GM21786 (cell line): ENCODE measurements at regions not wholly inside any gene's neighbourhood (a gene's known extent, or its start where the extent isn't known, plus 50 kb on each side); places are given as distances from the start of the nearest gene placed in this dataset.

Source experiments
- ATAC-seq: cut with Tn5 transposase; IDR thresholded peaks from one replicate; pipeline ENCODE4 v1.9.1; 2021; ENCODE audit not compliant: unreplicated experiment

DNA sequence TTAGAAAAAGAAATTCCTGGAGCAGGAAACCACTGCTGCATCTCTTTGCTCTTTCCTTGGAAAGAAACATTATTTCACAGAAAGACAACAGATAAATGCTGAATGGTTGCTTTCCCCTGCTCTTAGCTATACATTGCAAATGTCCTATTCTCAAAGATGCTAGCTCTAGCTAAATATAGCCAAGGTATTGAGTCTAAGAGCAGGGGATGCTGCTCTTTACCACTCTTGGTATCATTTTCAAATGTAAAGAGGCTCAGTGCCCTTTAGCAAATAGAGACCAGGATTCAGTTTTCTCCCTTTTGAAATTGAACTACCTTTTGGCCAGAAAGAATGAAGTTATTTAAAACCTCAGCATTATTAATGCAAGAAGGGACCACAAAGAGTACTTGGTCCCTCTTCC, 104.0 kb upstream of the FUT8 start:
- no peak for ATAC-seq

DNA sequence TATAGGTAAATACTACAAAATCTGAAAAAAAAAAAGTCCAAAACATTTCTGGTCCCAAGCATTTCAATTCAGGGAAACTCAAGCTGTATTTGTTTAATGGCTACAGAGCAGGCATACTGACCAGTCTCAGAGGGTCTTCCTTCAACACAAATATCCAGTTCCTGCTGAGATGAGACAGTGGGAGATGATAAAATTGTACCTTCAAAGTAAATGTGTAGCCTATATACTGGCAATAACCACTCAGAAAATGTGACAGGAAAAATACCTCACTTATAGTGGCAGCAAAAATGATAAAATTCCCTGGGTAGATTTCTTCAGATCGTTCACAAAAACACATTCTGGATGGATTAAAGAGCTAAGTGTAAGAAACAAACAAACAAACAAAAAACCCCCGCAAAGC, 102.0 kb upstream of the FUT8 start:
- ATAC-seq: no peak

DNA sequence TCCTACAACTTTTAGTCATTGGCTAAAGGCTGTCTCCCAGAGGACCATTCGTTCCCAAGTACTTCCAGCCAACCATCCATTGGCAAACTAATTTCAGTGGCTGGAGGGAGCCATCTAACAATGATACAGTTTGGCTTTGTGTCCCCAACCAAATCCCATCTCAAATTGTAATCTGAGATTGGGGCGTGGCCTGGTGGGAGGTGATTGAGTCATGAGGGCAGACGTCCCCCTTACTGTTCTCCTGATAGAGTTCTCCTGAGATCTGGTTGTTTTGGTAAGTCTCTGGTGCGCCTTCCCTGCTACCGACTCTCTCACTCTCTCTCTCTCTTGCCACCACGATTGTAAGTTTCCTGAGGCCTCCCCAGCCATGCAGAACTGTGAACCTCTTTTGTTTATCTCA, 99.7 kb upstream of the FUT8 start:
- no peak for ATAC-seq

DNA sequence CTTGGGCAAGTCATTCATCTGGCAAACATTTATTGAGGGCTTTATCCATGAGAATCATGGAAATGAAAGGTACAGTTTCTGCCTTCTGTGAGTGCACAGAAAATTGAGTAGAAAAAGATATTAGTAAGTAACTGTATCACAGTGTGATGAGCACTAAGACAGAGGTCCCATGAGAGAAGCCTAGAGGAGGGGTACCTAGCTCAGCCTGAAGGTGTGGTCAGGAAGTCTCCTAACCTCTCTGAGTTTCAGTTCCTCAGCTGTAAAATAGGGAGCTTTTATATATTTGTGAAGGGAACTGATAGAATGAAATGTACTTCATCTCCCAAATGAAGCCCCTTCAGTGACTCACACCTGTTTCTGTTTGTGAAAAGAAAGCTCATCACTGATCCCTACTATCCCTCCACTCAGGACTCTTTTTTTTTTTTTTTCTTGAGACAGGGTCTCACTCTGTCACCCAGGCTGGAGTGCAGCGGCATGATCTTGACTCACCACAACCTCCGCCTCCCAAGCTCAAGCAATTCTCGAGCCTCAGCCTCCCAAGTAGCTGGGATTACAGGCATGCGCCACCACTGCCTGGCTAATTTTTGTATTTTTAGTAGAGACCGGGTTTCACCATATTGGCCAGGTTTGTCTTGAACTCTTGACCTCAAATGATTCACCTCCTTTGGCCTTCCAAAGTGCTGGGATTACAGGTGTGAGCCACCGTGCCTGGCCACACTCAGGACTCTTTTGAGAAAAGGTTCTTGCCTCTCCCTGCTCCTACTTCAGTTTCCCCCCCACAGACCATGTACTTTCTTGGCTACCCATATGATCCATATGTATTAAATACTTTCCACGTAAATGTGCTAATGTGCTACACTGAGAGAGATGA, 93.7 kb upstream of the FUT8 start:
- ATAC-seq: peak; percentile 72

DNA sequence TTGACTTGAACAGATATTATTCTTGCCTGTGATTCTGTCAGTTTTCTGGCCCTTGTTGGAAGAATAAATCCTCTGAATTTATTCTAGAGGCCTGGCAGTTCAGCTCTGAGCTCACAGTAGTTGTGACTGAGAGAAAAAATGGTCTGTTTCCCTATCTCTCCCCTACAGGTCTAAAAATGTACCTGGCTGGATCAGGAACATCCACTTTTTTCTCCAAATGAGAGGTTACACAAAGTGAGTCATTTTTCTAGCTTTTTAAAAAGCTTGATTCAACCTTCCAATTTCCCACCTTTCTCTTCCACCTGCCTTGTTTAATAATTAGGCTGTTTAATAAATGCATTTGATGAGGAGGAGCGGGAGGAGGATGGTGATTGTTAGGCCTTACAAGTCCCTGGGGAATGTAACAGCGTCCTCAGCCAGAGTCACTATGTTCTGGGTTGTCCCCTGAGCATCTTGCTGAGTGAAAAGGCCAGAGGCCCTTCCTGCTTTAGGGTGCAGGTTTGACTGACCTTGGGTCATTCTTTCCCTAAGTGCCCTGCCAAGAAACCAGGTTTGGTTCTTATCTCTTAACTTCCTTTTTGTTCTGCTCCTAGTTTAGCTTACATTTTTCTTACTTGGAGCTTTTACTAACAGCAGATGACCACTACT, 91.7 kb upstream of the FUT8 start:
- ATAC-seq: peak; percentile 34

DNA sequence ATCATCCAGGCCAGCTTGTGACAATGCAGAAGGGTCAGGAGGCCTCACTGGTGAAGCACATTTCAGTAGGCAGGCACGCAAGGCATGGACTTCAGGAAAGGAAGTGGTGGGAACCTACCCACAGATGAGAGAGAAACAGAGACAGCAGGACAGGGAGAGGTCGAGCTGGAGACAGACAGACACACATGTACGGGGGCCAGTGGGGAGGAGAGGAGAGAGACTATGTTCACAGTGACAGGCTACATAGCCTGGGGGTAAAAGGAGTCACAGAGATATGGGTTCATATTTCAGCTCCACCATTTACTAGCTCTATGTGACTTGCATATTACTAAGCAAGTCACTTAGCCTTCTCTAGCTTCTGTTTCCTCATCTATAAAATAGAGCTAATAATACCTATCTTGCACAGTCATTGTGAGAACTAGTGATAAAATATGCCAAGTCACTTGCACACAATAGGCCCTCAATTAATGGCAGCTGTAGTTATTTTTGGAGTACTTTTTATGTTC, 91.1 kb upstream of the FUT8 start:
- peak; percentile 38 for ATAC-seq

DNA sequence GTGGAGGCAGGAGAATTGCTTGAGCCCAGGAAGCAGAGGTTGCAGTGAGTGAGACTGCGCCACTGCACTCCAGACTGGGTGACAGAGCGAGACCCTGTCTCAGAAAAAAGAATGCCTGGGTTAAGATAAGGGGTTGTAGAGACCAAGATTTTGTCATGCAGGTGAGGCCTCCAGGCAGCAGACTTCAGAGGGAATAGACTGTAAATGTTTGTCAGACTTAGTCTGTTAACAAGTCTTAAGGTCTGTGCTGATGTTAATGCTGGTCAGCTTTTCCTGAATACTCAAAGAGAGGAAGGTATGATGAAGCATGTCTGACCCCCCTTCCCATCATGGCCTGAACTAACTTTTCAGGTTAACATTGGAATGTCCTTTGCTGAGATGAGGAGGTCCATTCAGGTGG, 83.0 kb upstream of the FUT8 start:
- ATAC-seq: no peak

DNA sequence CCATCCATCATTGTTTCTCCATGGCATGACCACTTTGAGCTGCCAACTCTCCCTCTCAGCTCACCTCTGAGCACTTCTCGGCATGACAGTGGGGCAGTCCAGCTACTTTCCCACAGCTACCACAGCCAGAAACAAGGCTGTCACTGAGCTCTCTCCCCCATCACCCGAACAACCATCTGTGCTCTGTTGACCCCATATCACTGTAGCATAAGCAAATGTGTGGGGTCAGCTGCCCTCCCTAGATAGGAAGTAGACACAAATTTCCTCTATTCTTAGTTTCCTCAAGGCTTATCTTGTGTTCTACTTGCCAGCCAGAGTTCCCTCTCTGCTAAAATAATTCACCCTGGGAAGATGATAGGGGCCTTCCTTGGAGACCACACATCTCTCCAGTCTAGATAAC, 82.6 kb upstream of the FUT8 start:
- ATAC-seq: no peak

DNA sequence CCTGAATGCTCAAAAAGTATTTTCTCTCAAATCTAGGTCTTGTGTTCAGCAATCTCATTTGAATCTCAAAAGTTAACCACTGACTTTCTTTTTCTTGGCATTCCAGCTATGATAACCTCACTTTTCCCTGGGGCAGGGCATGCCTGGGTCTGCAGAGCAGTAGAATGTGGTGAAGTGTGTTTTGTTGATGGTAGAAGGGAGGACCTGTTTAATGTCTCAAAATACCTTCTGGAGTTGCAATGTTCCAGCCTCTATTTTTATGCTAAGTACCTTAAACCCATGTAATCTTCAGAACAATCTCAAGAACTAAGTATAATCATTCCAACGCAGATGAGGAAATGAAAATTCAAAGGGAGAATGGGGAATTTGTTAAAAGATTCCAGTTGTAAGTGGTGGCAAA, 82.1 kb upstream of the FUT8 start:
- ATAC-seq: no peak

DNA sequence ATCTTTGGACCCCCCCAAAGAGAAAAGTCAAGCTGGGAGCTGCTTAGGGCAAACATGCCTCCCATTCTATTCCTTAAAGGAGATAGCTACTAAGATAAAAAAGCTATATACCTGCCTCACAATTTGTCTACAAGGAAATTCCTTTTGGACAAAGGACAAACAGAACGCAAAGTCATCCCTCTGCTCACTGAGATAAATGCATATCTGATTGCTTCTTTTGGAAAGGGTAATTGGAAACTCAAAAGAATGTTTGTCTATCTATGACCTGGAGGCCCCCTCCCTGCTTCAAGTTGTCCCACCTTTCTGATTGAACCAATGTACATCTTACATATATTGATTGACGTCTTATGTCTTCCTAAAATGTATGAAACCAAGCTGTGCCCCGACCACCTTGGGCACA, 80.9 kb upstream of the FUT8 start:
- no peak for ATAC-seq

DNA sequence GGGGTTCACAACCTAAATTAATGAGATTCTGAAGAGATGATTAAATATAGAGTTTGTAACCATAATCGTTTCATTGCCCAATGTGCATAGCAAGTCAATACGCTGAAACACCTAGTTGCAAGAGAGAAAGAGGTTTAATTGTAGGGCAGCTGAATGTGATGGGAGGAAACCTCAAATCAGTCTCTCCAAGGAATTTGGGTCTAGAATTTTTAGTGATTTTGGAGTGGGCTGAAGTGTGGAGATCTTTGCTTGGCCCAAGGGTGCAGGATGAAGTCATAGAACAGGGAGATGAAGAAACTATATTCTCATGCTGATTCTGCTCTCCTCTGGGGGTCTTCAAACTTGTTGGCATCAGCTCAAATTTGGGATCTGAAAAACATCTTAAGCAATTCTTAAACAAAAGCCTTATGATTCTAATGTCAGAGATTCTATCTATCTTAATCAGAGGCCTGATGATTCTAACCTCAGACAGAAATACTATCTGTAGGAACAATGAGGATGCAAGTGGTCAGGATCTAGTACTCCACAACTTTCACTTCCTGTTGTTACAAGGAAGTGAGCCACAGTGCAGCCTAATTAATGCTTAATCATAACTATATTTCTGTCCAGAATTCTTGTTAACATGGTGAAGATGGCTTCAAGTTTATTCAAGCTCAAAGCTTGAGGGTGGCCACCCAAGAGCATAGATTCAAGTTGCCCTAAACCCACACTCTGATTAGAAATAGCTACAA, 80.2 kb upstream of the FUT8 start:
- no peak for ATAC-seq

DNA sequence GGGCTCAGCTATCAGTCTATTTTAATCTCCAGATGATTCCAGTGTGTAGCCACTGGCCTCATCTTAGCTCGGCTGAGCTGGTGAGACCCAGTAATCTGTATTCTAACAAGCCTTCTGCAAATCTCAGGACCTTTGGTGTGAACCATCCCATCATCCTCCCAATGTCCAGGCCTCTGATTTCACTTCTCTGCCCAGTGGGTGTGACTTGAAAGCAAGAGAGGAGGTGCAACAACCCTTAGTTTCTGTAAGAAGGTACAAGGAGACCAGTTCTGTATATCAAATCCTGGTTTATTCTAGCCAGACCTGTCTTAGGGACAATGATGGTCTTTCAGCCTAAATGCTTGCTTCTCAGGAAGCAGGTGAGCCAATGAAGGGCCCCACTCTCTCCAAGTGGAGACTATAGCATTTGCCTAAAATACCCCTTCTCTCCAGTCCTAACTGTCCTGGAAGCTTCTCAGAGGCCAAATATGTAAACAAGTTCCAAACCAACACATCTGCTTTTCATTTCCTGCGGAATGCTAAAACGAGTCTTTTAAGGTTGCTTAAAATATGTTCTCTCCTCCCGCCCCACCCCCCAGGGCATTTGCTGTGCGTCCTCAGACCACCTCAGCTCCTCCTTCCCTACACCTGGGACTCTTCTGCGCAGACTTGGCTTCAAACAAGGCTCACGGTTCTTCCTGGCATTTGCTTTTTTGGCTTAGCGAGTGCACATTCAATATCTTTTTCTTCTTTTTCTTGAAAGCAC, 78.4 kb upstream of the FUT8 start:
- ATAC-seq: no peak

DNA sequence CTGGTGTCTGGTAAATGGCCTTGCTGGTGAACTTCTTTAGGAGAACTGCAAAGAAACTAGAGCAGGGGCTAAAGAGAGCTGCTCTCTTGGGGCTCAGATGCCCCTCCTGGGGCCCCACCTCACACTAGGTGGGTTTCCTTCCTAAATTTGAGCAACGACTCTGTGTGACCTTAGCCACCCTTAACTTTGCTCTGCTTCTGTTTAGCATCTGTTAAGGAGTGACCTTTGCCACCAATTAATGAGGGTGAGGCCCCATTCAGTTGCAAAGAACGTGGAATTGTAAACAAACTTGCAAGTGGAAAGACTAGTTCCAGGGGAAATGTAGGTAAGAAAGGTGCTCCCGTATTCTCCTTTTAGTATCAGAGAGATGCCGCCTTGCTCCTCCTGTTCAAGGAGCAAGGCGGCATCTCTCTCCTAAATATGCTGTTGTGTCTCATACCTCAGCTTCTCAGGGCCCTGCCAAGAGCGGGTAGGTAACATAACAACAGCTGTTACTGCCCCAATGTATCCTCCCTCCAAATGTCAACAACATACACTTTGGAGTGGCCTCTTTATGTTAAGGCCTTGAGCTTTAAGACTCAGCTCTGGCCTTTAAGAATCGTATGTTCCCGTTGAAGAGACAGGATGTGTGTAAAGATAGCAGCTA, 77.6 kb upstream of the FUT8 start:
- ATAC-seq: no peak

DNA sequence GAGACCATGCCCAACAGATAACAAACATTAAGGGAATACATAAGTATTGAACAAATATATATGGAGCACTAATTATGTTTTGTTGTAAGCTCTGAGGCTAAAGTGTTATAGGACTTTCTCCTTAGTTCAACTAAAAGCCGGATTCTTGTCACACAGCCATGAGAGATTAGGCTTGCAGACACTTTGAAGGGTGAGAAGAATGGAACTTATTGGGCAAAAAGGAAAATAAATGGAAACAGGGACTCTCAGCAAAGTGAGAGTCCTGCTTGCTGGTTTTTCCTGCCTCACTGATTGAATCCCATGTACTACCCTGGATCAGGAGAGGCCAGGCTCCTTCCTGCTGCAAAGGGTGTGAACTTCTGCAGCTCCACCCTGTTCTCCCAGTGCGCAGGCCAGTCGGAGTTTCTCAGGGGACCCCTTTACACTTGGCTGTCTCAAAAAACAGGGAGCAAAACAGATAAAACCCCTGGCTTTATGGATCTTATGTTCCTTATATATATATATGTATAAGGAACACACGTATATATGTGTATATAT, 77.1 kb upstream of the FUT8 start:
- ATAC-seq: no peak

DNA sequence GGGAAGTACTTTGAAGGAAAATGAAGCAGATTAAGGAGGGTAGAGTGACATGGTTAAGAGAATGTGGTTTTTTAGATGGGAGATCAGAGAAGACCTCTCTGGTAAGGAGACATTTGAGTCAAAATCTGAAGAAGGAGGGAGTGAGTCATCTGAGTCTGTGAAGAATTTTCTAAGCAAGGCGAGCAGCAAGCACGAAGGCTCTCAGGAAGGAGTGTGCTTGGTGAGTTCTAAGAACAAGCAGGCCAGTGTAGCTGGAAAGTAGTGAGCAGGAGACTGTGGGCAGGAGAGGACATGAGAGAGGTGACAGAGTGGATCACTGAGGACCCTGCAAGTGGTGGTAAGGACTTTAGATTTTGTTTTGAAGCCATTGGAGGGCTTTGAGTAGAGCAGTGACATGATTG, 76.3 kb upstream of the FUT8 start:
- ATAC-seq: peak; percentile 65

DNA sequence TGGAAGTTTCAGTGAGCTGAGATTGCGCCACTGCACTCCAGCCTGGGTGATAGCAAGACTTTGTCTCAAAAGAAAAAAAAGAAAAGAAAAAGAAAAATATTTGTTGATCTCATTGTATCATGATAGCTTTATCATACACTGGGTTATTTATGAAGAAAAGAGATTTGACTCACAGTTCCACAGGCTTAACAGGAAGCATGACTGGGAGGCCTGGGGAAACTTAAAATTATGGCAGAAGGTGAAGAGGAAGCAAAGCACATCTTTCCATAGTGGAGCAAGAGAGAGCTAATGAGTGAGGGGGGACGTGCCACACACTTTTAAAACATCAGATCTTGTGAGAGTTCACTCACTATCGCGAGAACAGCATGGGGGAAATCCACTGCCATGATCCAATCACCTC, 72.7 kb upstream of the FUT8 start:
- no peak for ATAC-seq

DNA sequence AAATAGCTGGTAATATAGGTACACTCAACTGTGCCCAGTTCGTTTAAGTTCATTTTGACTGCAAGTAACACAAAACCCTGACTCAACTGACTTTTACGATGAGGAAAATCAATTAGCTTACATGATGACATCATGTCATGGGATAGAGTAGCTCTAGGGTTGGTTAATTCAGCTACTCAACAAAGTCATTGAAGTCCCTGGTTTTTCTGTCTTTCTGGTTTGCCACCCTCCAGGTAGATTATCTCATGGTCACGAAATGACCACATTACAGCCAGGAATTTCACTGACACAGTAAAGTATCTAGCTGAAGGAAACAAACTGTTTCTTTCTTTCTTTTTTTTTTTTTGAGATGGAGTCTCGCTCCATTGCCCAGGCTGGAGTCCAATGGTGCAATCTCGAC, 68.5 kb upstream of the FUT8 start:
- no peak for ATAC-seq

DNA sequence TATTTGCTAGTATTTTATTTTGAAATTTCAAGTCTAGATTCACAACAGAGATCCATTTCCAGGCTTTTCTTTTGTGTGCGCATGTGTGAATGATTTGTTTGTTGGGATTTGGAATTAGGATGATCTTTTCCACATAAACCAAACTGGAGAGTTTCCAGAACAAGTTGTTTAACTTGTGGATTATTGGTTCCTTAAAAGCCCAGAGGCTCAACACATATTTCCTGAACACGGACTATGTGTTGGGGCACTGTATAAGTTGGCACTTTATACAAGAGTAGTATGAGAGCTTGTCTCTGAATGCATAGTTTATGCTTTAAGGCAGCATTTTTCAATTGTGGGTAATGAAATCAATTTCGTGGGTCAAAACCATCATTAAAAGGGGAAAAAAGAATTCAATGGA, 67.3 kb upstream of the FUT8 start:
- no peak for ATAC-seq

DNA sequence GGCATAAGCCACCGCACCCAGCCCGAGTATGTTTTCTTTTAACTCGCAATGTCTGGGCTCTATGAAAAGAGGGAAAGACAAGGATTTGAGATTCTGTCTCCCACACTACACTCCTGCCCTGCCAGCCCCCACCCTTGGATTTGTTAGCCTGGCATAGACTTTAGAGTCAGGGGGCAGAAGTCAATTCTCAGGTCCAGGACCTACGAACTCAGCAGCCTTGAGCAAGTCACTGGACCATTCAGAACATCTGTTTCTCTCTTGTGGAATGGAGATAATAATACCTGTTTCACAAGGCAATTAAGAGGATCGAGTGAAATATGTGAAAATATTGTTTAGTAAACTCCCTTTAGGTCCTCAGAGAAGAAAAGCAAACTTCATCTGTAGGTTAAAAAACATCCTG, 66.1 kb upstream of the FUT8 start:
- no peak for ATAC-seq

DNA sequence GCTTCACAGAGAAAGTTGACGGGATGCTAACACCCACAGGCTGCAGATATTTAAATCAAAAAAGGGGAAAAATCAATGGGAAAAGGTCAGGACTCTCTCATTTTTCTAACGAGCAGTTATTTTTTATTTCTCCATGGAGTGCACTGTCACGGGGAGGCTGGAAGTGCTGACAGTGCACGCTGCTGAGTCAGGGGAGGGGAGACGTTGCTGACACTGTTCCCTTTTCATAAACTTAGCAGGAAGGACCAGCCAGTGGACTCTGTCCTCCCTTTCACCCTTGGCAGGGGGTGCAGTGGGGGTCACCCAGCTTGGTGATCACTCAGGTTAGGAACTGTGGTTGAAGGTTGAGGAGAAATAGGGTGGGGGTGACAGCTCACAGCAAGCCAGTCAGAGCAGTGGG, 65.6 kb upstream of the FUT8 start:
- no peak for ATAC-seq
